HCT116 (cell line): ENCODE measurements at regions not wholly inside any gene's neighbourhood (a gene's known extent, or its start where the extent isn't known, plus 50 kb on each side); places are given as distances from the start of the nearest gene placed in this dataset.

Experiments
- ATAC-seq: fragments of 200-7000 bp; cut with Tn5 transposase; 2 replicates; pipeline ENCODE4 v1.9.1; 2020; ENCODE audit warnings: mild to moderate bottlenecking, moderate library complexity
- BruUV-seq: library from RNA; stranded (reverse); fragments of 400-500 nt; replicated peaks from 2 replicates; lab custom pipeline; 2021; lab: Mats Ljungman, UMichigan
- CTCF ChIA-PET: fragments of 300-600 bp; sonication (Branson Sonifier 250); formaldehyde crosslinking; loops from one replicate; lab custom pipeline; 2021; ENCODE audit warnings: antibody characterized with exemption; lab: Charles Lee
- POLR2A ChIA-PET: fragments of 300-600, 350-600 bp; sonication (Branson Sonifier 250); formaldehyde crosslinking; loops from one replicate; lab custom pipeline; 2021; ENCODE audit warnings: antibody characterized with exemption; lab: Charles Lee
- RAD21 ChIA-PET, 2 experiments: fragments of 300-600 bp; sonication (Branson Sonifier 250); formaldehyde crosslinking; loops; one replicate each; lab custom pipeline; 2023; ENCODE audit warnings: low total read pairs in 2 of 2; ENCODE audit not compliant: uncharacterized antibody in 2 of 2, unreplicated experiment in 2 of 2, low non-redundant PET in 1 of 2; lab: Charles Lee
- DNase-seq: peaks from one replicate; pipeline ENCODE4 v3.0.0-alpha.2; 2010; ENCODE audit warnings: low read depth, low spot score
- H2AFZ ChIP-seq: fragments of 200-600 bp; shearing (Covaris generic), sonication (generic); 2 replicates; pipeline ENCODE4 v1.6.1; 2017; ENCODE audit warnings: low read depth, mixed run types, mixed read lengths, antibody characterized with exemption, low read length; ENCODE audit not compliant: poor library complexity, severe bottlenecking
- H3K27ac ChIP-seq: 2 replicates; pipeline ENCODE4 v1.5.1; 2012; ENCODE audit warnings: low read depth, low read length
- H3K27me3 ChIP-seq: fragments of 200-600 bp; sonication (generic); 2 replicates; pipeline ENCODE4 v1.6.1; 2016; ENCODE audit warnings: mixed run types, low read length, mixed read lengths; ENCODE audit not compliant: insufficient read depth
- H3K36me3 ChIP-seq, 2 experiments: fragments of 200-500 bp in 1 of 2; fragments of 200-600 bp in 1 of 2; sonication (Bioruptor generic) in 1 of 2; sonication (generic) in 1 of 2; 2 replicates each; pipeline versions ENCODE4 v1.5.1 to v1.6.1; 2014 to 2016; ENCODE audit warnings: low read length in 2 of 2, inconsistent platforms in 1 of 2, mixed read lengths in 1 of 2, mixed run types in 1 of 2; ENCODE audit not compliant: insufficient read depth in 2 of 2, control insufficient read depth in 1 of 2
- H3K4me1 ChIP-seq, 2 experiments: fragments of 200-600 bp in 1 of 2; sonication (generic) in 1 of 2; 2 replicates each; pipeline versions ENCODE4 v1.5.1 to v1.6.1; 2012 to 2017; ENCODE audit warnings: low read length in 2 of 2, inconsistent platforms in 1 of 2, mild to moderate bottlenecking in 1 of 2, mixed read lengths in 1 of 2, mixed run types in 1 of 2, moderate library complexity in 1 of 2; ENCODE audit not compliant: insufficient read depth in 2 of 2, control insufficient read depth in 1 of 2
- H3K4me2 ChIP-seq: fragments of 200-600 bp; sonication (generic); 2 replicates; pipeline ENCODE4 v1.6.1; 2017; ENCODE audit warnings: mixed run types, low read length, mixed read lengths
- H3K4me3 ChIP-seq, 2 experiments: fragments of 200-600 bp in 1 of 2; sonication (generic) in 1 of 2; replicated peaks in 1 of 2; 2 replicates each; pipeline ENCODE4 v1.5.1; 2011 to 2016; ENCODE audit warnings: low read length in 2 of 2, control low read depth in 1 of 2, low read depth in 1 of 2, mild to moderate bottlenecking in 1 of 2, mixed read lengths in 1 of 2, mixed run types in 1 of 2
- H3K79me2 ChIP-seq: fragments of 200-600 bp; sonication (generic); 2 replicates; pipeline ENCODE4 v1.6.1; 2017; ENCODE audit warnings: mild to moderate bottlenecking, mixed run types, low read length, moderate library complexity, mixed read lengths; ENCODE audit not compliant: insufficient read depth
- H3K9ac ChIP-seq: fragments of 200-600 bp; sonication (generic); 2 replicates; pipeline ENCODE4 v1.6.1; 2016; ENCODE audit warnings: low read length, mixed read lengths
- H3K9me2 ChIP-seq: fragments of 200-600 bp; sonication (generic), shearing (Covaris generic); 2 replicates; pipeline ENCODE4 v1.6.1; 2017; ENCODE audit warnings: mixed run types, mild to moderate bottlenecking, moderate library complexity; ENCODE audit not compliant: insufficient read depth
- H3K9me3 ChIP-seq, 2 experiments: fragments of 200-500 bp in 1 of 2; fragments of 200-600 bp in 1 of 2; sonication (Bioruptor generic) in 1 of 2; sonication (generic) in 1 of 2; 2 replicates each; pipeline ENCODE4 v1.6.1; 2014 to 2017; ENCODE audit warnings: low read length in 2 of 2, mixed read lengths in 2 of 2, inconsistent platforms in 1 of 2, low read depth in 1 of 2, mild to moderate bottlenecking in 1 of 2, mixed run types in 1 of 2, moderate library complexity in 1 of 2; ENCODE audit not compliant: control insufficient read depth in 1 of 2, insufficient read depth in 1 of 2
- H4K20me1 ChIP-seq: fragments of 200-600 bp; sonication (generic), shearing (Covaris generic); 2 replicates; pipeline ENCODE4 v1.6.1; 2017; ENCODE audit warnings: mixed run types, mild to moderate bottlenecking, moderate library complexity; ENCODE audit not compliant: insufficient read depth
- CBX3 ChIP-seq: IDR thresholded peaks from 2 replicates; pipeline ENCODE4 v1.6.1; 2012; ENCODE audit warnings: low read depth
- CEBPB ChIP-seq: IDR thresholded peaks from 2 replicates; pipeline ENCODE4 v1.6.1; 2012; ENCODE audit warnings: low read depth
- EGR1 ChIP-seq: IDR thresholded peaks from 2 replicates; pipeline ENCODE4 v1.6.1; 2012; ENCODE audit warnings: low read depth
- ELF1 ChIP-seq: IDR thresholded peaks from 2 replicates; pipeline ENCODE4 v1.6.1; 2012; ENCODE audit warnings: low read depth, borderline replicate concordance
- EZH2phosphoT487 ChIP-seq: fragments of 200-600 bp; IDR thresholded peaks from 2 replicates; pipeline ENCODE4 v1.6.1; 2018; ENCODE audit warnings: antibody characterized with exemption, borderline replicate concordance
- JUND ChIP-seq: IDR thresholded peaks from 2 replicates; pipeline ENCODE4 v1.6.1; 2012
- POLR2A ChIP-seq: IDR thresholded peaks from 2 replicates; pipeline ENCODE4 v1.7.0; 2011; ENCODE audit warnings: borderline replicate concordance; ENCODE audit not compliant: insufficient read depth, insufficient read length; ENCODE audit errors: extremely low read depth
- RAD21 ChIP-seq: IDR thresholded peaks from 2 replicates; pipeline ENCODE4 v1.6.1; 2012; ENCODE audit warnings: low read depth, mild to moderate bottlenecking
- REST ChIP-seq: IDR thresholded peaks from 2 replicates; pipeline ENCODE4 v1.6.1; 2012; ENCODE audit warnings: low read depth
- SIN3A ChIP-seq: IDR thresholded peaks from 2 replicates; pipeline ENCODE4 v1.6.1; 2012; ENCODE audit warnings: low read depth
- YY1 ChIP-seq: IDR thresholded peaks from 2 replicates; pipeline ENCODE4 v1.6.1; 2011; ENCODE audit warnings: low read length, low read depth, moderate library complexity, mild to moderate bottlenecking; ENCODE audit not compliant: insufficient replicate concordance; ENCODE audit errors: extremely low read depth
- ZFX ChIP-seq: fragments of 450-650 bp; IDR thresholded peaks from 2 replicates; pipeline ENCODE4 v1.6.1; 2017
- intact Hi-C: fragments of 100-400 bp; cut with micrococcal nuclease; formaldehyde crosslinking; loops from 2 replicates; pipeline ENCODE4 v1.10.0; 2022
- TF ChIP-seq, protein P1 (sequence below): IDR thresholded peaks from 2 replicates; pipeline ENCODE4 v1.6.1; 2011; ENCODE audit warnings: mild to moderate bottlenecking, low read length, moderate library complexity; ENCODE audit not compliant: insufficient replicate concordance; ENCODE audit errors: extremely low read depth

DNA sequence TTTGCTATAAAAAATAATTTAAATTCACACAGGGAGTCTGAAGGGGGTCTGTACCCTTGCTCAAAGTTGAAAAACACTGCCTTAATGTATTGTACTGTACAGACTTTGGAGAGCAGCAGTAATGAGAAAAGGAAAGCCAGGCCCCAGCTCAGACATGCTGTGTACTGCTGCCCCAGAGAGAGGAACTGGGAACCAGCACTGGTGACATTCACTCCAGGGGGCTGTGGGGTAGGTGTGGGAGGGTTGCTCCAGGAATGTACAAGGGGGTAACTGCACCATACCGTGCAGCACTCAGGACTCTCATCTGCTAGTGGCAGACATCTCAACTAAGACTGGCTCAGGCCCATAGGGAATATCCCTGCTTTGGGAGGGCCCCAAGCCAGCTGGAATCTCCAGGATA lies 146.0 kb upstream of the RMP24 start:
- TF ChIP-seq POLR2A = no peak
- TF ChIP-seq RAD21 = no peak
- no peak for TF ChIP-seq CEBPB
- TF ChIP-seq, all 23 proteins: peak for 0
- ATAC-seq = no peak
- BruUV-seq = no TSS peak
- POLR2A ChIA-PET = no interaction called here
- Histone ChIP-seq H3K36me3 (no peaks in the 10 kb centered on the region), H3K79me2 (no peaks in the 10 kb centered on the region), H3K4me3 (no peak overlapping the region), H3K9me3 (no peaks in the 10 kb centered on the region), H3K27ac (no peak overlapping the region), H3K4me1 (no peaks in the 10 kb centered on the region), H3K4me2 (no peak overlapping the region), H3K27me3 (peaks cover 6% of the 10 kb centered on the region; the same call in 1 of the 2 replicates), H3K9ac (no peak overlapping the region), H2AFZ (no peak overlapping the region), H3K9me2 (no peaks in the 10 kb centered on the region), H4K20me1 (no peaks in the 10 kb centered on the region)
- intact Hi-C loops = no loop called here
- CTCF ChIA-PET = no interaction called here
- RAD21 ChIA-PET = no interaction called here
- DNase-seq = no peak

- Histone ChIP-seq H3K36me3 (no peaks in the 10 kb centered on the region), H3K4me2 (no peak overlapping the region), H3K9me3 (no peaks in the 10 kb centered on the region), H3K9me2 (no peaks in the 10 kb centered on the region), H3K27ac (no peak overlapping the region), H3K27me3 (peaks cover 16% of the 10 kb centered on the region; the same call in 1 of the 2 replicates), H3K4me1 (no peaks in the 10 kb centered on the region), H3K79me2 (no peaks in the 10 kb centered on the region), H3K9ac (no peak overlapping the region), H2AFZ (no peak overlapping the region), H3K4me3 (no peak overlapping the region), H4K20me1 (no peaks in the 10 kb centered on the region)
- ChIA-PET POLR2A (no interaction called here), CTCF (no interaction called here), RAD21 (no interaction called here)
- BruUV-seq = no TSS peak
- intact Hi-C loops = no loop called here
- DNase-seq (no peak), ATAC-seq (no peak)
- TF ChIP-seq YY1 = no peak
- no peak for TF ChIP-seq POLR2A
- TF ChIP-seq SIN3A = no peak
- no peak for TF ChIP-seq CBX3
- no peak for TF ChIP-seq JUND
- no peak for TF ChIP-seq REST
- TF ChIP-seq, protein P1, sequence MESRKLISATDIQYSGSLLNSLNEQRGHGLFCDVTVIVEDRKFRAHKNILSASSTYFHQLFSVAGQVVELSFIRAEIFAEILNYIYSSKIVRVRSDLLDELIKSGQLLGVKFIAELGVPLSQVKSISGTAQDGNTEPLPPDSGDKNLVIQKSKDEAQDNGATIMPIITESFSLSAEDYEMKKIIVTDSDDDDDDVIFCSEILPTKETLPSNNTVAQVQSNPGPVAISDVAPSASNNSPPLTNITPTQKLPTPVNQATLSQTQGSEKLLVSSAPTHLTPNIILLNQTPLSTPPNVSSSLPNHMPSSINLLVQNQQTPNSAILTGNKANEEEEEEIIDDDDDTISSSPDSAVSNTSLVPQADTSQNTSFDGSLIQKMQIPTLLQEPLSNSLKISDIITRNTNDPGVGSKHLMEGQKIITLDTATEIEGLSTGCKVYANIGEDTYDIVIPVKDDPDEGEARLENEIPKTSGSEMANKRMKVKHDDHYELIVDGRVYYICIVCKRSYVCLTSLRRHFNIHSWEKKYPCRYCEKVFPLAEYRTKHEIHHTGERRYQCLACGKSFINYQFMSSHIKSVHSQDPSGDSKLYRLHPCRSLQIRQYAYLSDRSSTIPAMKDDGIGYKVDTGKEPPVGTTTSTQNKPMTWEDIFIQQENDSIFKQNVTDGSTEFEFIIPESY = no peak
- no peak for TF ChIP-seq RAD21
- no peak for TF ChIP-seq ZFX
- no peak for TF ChIP-seq EGR1
- no peak for TF ChIP-seq CEBPB
- no peak for TF ChIP-seq ELF1
- TF ChIP-seq EZH2phosphoT487 = no peak
These were observed 145.1 kb upstream of the RMP24 start for GRCh38 chr18:35827275-35827902.
